HepG2 (cell line): ENCODE measurements at regions not wholly inside any gene's neighbourhood (a gene's known extent, or its start where the extent isn't known, plus 50 kb on each side); places are given as distances from the start of the nearest gene placed in this dataset.
A peak's percentile ranks its signal among the peaks of the same experiment; 100 is the strongest.

ENCODE experiments used
- ATRX ChIP-seq: sonication (generic); formaldehyde crosslinking; IDR thresholded peaks from 2 replicates; pipeline ENCODE4 v1.4.0; 2020; ENCODE audit warnings: missing genetic modification reagents, borderline replicate concordance
- MLLT10 ChIP-seq: sonication (generic); formaldehyde crosslinking; IDR thresholded peaks from 2 replicates; pipeline ENCODE4 v1.4.0; 2020; ENCODE audit warnings: missing genetic modification reagents
- NFE2L2 ChIP-seq: fragments of 150-350 bp; IDR thresholded peaks from 2 replicates; pipeline ENCODE4 v1.6.1; 2014; ENCODE audit warnings: low read length
- NONO ChIP-seq, 2 experiments: fragments of 450-650 bp in 1 of 2; sonication (generic) in 1 of 2; formaldehyde crosslinking in 1 of 2; IDR thresholded peaks in 1 of 2; conservative IDR thresholded peaks in 1 of 2; 2 replicates each; pipeline versions ENCODE4 v1.6.1 to v1.8.0; 2017 to 2022; ENCODE audit warnings: mild to moderate bottlenecking in 1 of 2, missing genetic modification reagents in 1 of 2, moderate library complexity in 1 of 2
- PCBP2 ChIP-seq: fragments of 200-400 bp; formaldehyde crosslinking; optimal IDR thresholded peaks from 2 replicates; pipeline ENCODE3; 2018; ENCODE audit warnings: low read length, low read depth; ENCODE audit not compliant: poor library complexity, severe bottlenecking
- RCOR2 ChIP-seq: IDR thresholded peaks from 2 replicates; pipeline ENCODE4 v1.6.1; 2016; ENCODE audit warnings: missing biosample characterization, missing genetic modification reagents
- RFX1 ChIP-seq: fragments of 450-650 bp; IDR thresholded peaks from 2 replicates; pipeline ENCODE4 v1.6.1; 2017
- SCMH1 ChIP-seq: sonication (generic); formaldehyde crosslinking; IDR thresholded peaks from 2 replicates; pipeline ENCODE4 v1.9.0; 2021; ENCODE audit warnings: missing genetic modification reagents, mild to moderate bottlenecking, borderline replicate concordance
- SIN3B ChIP-seq: fragments of 150-350 bp; IDR thresholded peaks from 2 replicates; pipeline ENCODE4 v1.6.1; 2014; ENCODE audit warnings: low read length
- SMAD9 ChIP-seq: sonication (generic); formaldehyde crosslinking; IDR thresholded peaks from 2 replicates; pipeline ENCODE4 v1.5.1; 2020; ENCODE audit warnings: mild to moderate bottlenecking, missing genetic modification reagents
- ZNF329 ChIP-seq: sonication (generic); formaldehyde crosslinking; IDR thresholded peaks from 2 replicates; pipeline ENCODE4 v1.9.0; 2021; ENCODE audit warnings: low read depth, mild to moderate bottlenecking, missing genetic modification reagents
- ZNF367 ChIP-seq: sonication (generic); formaldehyde crosslinking; IDR thresholded peaks from 2 replicates; pipeline ENCODE4 v1.4.0; 2020; ENCODE audit warnings: missing genetic modification reagents, borderline replicate concordance
- ZNF558 ChIP-seq: sonication (generic); formaldehyde crosslinking; IDR thresholded peaks from 2 replicates; pipeline ENCODE4 v1.9.0; 2022; ENCODE audit warnings: mild to moderate bottlenecking, missing genetic modification reagents, borderline replicate concordance
- ZNF704 ChIP-seq: sonication (generic); formaldehyde crosslinking; IDR thresholded peaks from 2 replicates; pipeline ENCODE4 v1.8.1; 2023; ENCODE audit warnings: mild to moderate bottlenecking, inconsistent platforms, moderate library complexity, missing genetic modification reagents, borderline replicate concordance
- ZSCAN21 ChIP-seq: sonication (generic); formaldehyde crosslinking; IDR thresholded peaks from 2 replicates; pipeline ENCODE4 v1.8.0; 2022; ENCODE audit warnings: mild to moderate bottlenecking, missing genetic modification reagents, moderate library complexity, borderline replicate concordance
- TF ChIP-seq, protein P1 (sequence below): sonication (generic); formaldehyde crosslinking; IDR thresholded peaks from 2 replicates; pipeline ENCODE4 v1.5.0; 2020; ENCODE audit warnings: mild to moderate bottlenecking, missing genetic modification reagents
- TF ChIP-seq, protein P2 (sequence below): sonication (generic); formaldehyde crosslinking; conservative IDR thresholded peaks from 2 replicates; pipeline ENCODE4 v1.8.0; 2022; ENCODE audit warnings: missing genetic modification reagents
- TF ChIP-seq, protein P3 (sequence below): sonication (generic); formaldehyde crosslinking; IDR thresholded peaks from 2 replicates; pipeline ENCODE4 v1.4.0; 2020; ENCODE audit warnings: mild to moderate bottlenecking, missing genetic modification reagents
- TF ChIP-seq, protein P4 (sequence below): sonication (generic); formaldehyde crosslinking; IDR thresholded peaks from 2 replicates; pipeline ENCODE4 v1.5.1; 2020; ENCODE audit warnings: mild to moderate bottlenecking, missing genetic modification reagents, borderline replicate concordance
- TF ChIP-seq, protein P5 (sequence below): sonication (generic); formaldehyde crosslinking; IDR thresholded peaks from 2 replicates; pipeline ENCODE4 v1.4.0; 2020; ENCODE audit warnings: missing genetic modification reagents; ENCODE audit errors: not compliant biosample characterization

GRCh38 chr18:73189718-73190117, 321.9 kb upstream of the NETO1 start (continued):
- TF ChIP-seq, protein P1, sequence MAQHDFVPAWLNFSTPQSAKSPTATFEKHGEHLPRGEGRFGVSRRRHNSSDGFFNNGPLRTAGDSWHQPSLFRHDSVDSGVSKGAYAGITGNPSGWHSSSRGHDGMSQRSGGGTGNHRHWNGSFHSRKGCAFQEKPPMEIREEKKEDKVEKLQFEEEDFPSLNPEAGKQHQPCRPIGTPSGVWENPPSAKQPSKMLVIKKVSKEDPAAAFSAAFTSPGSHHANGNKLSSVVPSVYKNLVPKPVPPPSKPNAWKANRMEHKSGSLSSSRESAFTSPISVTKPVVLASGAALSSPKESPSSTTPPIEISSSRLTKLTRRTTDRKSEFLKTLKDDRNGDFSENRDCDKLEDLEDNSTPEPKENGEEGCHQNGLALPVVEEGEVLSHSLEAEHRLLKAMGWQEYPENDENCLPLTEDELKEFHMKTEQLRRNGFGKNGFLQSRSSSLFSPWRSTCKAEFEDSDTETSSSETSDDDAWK (CRISPR knock-in tag) = no peak
- no peak for TF ChIP-seq ZNF558 (CRISPR knock-in tag)
- TF ChIP-seq NONO (IDR thresholded peaks at IDR 0.05) = no peak
- no peak for TF ChIP-seq NONO (CRISPR knock-in tag; conservative IDR thresholded peaks at IDR 0.05)
- no peak for TF ChIP-seq ZNF704
- TF ChIP-seq ATRX = no peak
- no peak for TF ChIP-seq MLLT10 (CRISPR knock-in tag)
- TF ChIP-seq SCMH1 (CRISPR knock-in tag) = no peak
- TF ChIP-seq, protein P2, sequence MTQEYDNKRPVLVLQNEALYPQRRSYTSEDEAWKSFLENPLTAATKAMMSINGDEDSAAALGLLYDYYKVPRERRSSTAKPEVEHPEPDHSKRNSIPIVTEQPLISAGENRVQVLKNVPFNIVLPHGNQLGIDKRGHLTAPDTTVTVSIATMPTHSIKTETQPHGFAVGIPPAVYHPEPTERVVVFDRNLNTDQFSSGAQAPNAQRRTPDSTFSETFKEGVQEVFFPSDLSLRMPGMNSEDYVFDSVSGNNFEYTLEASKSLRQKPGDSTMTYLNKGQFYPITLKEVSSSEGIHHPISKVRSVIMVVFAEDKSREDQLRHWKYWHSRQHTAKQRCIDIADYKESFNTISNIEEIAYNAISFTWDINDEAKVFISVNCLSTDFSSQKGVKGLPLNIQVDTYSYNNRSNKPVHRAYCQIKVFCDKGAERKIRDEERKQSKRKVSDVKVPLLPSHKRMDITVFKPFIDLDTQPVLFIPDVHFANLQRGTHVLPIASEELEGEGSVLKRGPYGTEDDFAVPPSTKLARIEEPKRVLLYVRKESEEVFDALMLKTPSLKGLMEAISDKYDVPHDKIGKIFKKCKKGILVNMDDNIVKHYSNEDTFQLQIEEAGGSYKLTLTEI (CRISPR knock-in tag) = no peak
- TF ChIP-seq, protein P3, sequence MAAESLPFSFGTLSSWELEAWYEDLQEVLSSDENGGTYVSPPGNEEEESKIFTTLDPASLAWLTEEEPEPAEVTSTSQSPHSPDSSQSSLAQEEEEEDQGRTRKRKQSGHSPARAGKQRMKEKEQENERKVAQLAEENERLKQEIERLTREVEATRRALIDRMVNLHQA (CRISPR knock-in tag) = no peak
- TF ChIP-seq RFX1 = no peak
- TF ChIP-seq, protein P4, sequence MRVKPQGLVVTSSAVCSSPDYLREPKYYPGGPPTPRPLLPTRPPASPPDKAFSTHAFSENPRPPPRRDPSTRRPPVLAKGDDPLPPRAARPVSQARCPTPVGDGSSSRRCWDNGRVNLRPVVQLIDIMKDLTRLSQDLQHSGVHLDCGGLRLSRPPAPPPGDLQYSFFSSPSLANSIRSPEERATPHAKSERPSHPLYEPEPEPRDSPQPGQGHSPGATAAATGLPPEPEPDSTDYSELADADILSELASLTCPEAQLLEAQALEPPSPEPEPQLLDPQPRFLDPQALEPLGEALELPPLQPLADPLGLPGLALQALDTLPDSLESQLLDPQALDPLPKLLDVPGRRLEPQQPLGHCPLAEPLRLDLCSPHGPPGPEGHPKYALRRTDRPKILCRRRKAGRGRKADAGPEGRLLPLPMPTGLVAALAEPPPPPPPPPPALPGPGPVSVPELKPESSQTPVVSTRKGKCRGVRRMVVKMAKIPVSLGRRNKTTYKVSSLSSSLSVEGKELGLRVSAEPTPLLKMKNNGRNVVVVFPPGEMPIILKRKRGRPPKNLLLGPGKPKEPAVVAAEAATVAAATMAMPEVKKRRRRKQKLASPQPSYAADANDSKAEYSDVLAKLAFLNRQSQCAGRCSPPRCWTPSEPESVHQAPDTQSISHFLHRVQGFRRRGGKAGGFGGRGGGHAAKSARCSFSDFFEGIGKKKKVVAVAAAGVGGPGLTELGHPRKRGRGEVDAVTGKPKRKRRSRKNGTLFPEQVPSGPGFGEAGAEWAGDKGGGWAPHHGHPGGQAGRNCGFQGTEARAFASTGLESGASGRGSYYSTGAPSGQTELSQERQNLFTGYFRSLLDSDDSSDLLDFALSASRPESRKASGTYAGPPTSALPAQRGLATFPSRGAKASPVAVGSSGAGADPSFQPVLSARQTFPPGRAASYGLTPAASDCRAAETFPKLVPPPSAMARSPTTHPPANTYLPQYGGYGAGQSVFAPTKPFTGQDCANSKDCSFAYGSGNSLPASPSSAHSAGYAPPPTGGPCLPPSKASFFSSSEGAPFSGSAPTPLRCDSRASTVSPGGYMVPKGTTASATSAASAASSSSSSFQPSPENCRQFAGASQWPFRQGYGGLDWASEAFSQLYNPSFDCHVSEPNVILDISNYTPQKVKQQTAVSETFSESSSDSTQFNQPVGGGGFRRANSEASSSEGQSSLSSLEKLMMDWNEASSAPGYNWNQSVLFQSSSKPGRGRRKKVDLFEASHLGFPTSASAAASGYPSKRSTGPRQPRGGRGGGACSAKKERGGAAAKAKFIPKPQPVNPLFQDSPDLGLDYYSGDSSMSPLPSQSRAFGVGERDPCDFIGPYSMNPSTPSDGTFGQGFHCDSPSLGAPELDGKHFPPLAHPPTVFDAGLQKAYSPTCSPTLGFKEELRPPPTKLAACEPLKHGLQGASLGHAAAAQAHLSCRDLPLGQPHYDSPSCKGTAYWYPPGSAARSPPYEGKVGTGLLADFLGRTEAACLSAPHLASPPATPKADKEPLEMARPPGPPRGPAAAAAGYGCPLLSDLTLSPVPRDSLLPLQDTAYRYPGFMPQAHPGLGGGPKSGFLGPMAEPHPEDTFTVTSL = peak; percentile 79
- TF ChIP-seq ZSCAN21 (CRISPR knock-in tag) = no peak
- no peak for TF ChIP-seq ZNF329 (CRISPR knock-in tag)
- TF ChIP-seq RCOR2 (CRISPR knock-in tag) = no peak
- no peak for TF ChIP-seq PCBP2
- no peak for TF ChIP-seq ZNF367 (CRISPR knock-in tag)
- no peak for TF ChIP-seq SIN3B
- TF ChIP-seq SMAD9 (CRISPR knock-in tag) = no peak
- no peak for TF ChIP-seq NFE2L2
- TF ChIP-seq, protein P5, sequence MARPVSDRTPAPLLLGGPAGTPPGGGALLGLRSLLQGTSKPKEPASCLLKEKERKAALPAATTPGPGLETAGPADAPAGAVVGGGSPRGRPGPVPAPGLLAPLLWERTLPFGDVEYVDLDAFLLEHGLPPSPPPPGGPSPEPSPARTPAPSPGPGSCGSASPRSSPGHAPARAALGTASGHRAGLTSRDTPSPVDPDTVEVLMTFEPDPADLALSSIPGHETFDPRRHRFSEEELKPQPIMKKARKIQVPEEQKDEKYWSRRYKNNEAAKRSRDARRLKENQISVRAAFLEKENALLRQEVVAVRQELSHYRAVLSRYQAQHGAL = no peak
